Panc1 (cell line): ENCODE measurements at regions not wholly inside any gene's neighbourhood (a gene's known extent, or its start where the extent isn't known, plus 50 kb on each side); places are given as distances from the start of the nearest gene placed in this dataset.

ENCODE experiments used
- ATAC-seq: fragments of 200-7000 bp; cut with Tn5 transposase; 2 replicates; pipeline ENCODE4 v1.9.1; 2020; ENCODE audit warnings: mild to moderate bottlenecking, moderate library complexity
- BruUV-seq: library from RNA; stranded (reverse); fragments of 400-500 nt; replicated peaks from 2 replicates; lab custom pipeline; 2021; lab: Mats Ljungman, UMichigan
- CTCF ChIA-PET: fragments of 300-600 bp; sonication (Branson Sonifier 250); formaldehyde crosslinking; loops from one replicate; lab custom pipeline; 2022; ENCODE audit warnings: antibody characterized with exemption; lab: Charles Lee
- POLR2A ChIA-PET: fragments of 300-600 bp; sonication (Branson Sonifier 250); formaldehyde crosslinking; loops from one replicate; lab custom pipeline; 2022; ENCODE audit warnings: antibody characterized with exemption; lab: Charles Lee
- DNase-seq: peaks from one replicate; pipeline ENCODE4 v3.0.0-alpha.2; 2010; ENCODE audit warnings: low read depth, low spot score
- H3K27ac ChIP-seq: 2 replicates; pipeline ENCODE4 v1.5.1; 2011; ENCODE audit warnings: mild to moderate bottlenecking, low read length, inconsistent platforms
- H3K27me3 ChIP-seq: fragments of 200-500 bp; sonication (Bioruptor generic); 2 replicates; pipeline ENCODE4 v1.6.0; 2014; ENCODE audit warnings: low read length, inconsistent platforms; ENCODE audit not compliant: control insufficient read depth, insufficient read depth
- H3K36me3 ChIP-seq: fragments of 200-500 bp; sonication (Bioruptor generic); 2 replicates; pipeline ENCODE4 v1.5.1; 2014; ENCODE audit warnings: inconsistent platforms, mild to moderate bottlenecking, low read length, moderate library complexity; ENCODE audit not compliant: control insufficient read depth, insufficient read depth
- H3K4me1 ChIP-seq: 2 replicates; pipeline ENCODE4 v1.5.1; 2011; ENCODE audit warnings: inconsistent platforms, mild to moderate bottlenecking, low read length, moderate library complexity; ENCODE audit not compliant: control insufficient read depth, insufficient read depth
- H3K4me3 ChIP-seq, 2 experiments: 2 replicates each; pipeline ENCODE4 v1.5.1; 2011 to 2012; ENCODE audit warnings: low read depth in 2 of 2, low read length in 2 of 2, mild to moderate bottlenecking in 2 of 2, inconsistent platforms in 1 of 2, moderate library complexity in 1 of 2
- H3K9me3 ChIP-seq: fragments of 200-500 bp; sonication (Bioruptor generic); 2 replicates; pipeline ENCODE4 v1.5.1; 2014; ENCODE audit warnings: low read depth, mild to moderate bottlenecking, inconsistent platforms, low read length, moderate library complexity; ENCODE audit not compliant: control insufficient read depth, insufficient read depth
- POLR2AphosphoS5 ChIP-seq: IDR thresholded peaks from 2 replicates; pipeline ENCODE4 v1.6.1; 2012; ENCODE audit warnings: mild to moderate bottlenecking, low read depth, low read length, moderate library complexity
- REST ChIP-seq, 2 experiments: IDR thresholded peaks; 2 replicates each; pipeline ENCODE4 v1.6.1; 2011 to 2012; ENCODE audit warnings: low read depth in 2 of 2, control low read depth in 1 of 2, low read length in 1 of 2, mild to moderate bottlenecking in 1 of 2, moderate library complexity in 1 of 2; ENCODE audit not compliant: insufficient read depth in 1 of 2
- SIN3A ChIP-seq: IDR thresholded peaks from 2 replicates; pipeline ENCODE4 v1.6.1; 2012; ENCODE audit warnings: low read depth, mild to moderate bottlenecking, low read length, moderate library complexity, borderline replicate concordance; ENCODE audit not compliant: insufficient read depth
- TCF7L2 ChIP-seq: IDR thresholded peaks from 2 replicates; pipeline ENCODE4 v1.6.1; 2011; ENCODE audit warnings: mild to moderate bottlenecking, low read depth, low read length, inconsistent platforms
- in situ Hi-C: cut with HindIII; loops from 2 replicates; pipeline ENCODE4 v1.10.0; 2016; ENCODE audit warnings: low sequenced_read_pairs, low pct_unique_long_range_greater_than_20kb
- intact Hi-C: fragments of 100-400 bp; cut with micrococcal nuclease; formaldehyde crosslinking; loops from one replicate; pipeline ENCODE4 v1.10.0; 2022; ENCODE audit not compliant: unreplicated experiment
- TF ChIP-seq, protein P1 (sequence below): fragments of 450-650 bp; IDR thresholded peaks from 2 replicates; pipeline ENCODE4 v1.5.1; 2017; ENCODE audit warnings: mild to moderate bottlenecking

DNA sequence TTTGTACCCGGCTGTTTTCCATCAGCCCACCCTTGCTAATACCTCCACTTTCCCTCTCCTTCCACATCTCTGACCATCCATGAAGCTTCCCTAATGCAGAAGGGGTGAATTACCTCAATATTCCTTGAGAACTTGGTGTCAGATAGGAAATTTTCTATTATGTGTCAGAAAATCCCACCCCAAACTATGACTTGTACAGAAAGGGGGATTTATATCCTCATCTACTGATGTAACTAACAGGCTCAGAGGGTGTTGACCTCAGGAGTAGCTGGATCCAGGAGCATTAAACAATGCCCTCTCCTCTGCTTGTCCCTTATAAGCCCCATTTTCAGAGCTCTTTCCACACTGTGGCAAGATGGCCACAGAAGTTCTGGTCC, 242.8 kb upstream of the TLE3 start:
- BruUV-seq = no TSS peak
- Histone ChIP-seq H3K4me3 (no peak overlapping the region), H3K9me3 (peaks cover under 1% of the 10 kb centered on the region; the same call in 1 of the 2 replicates), H3K27ac (no peak overlapping the region), H3K4me1 (0 out of 2 replicates have a peak, but pooled peaks cover 3% of the 10 kb centered on the region), H3K27me3 (no peaks in the 10 kb centered on the region), H3K36me3 (no peaks in the 10 kb centered on the region)
- POLR2A ChIA-PET = no interaction called here
- no peak for DNase-seq
- TF ChIP-seq TCF7L2 (no peak), POLR2AphosphoS5 (no peak), REST (IDR thresholded peaks at IDR 0.05; ENCODE audit: insufficient read depth in 1 of 2, low read depth in 2 of 2, low read length in 1 of 2) (no peak), SIN3A (no peak)
- TF ChIP-seq, protein P1, sequence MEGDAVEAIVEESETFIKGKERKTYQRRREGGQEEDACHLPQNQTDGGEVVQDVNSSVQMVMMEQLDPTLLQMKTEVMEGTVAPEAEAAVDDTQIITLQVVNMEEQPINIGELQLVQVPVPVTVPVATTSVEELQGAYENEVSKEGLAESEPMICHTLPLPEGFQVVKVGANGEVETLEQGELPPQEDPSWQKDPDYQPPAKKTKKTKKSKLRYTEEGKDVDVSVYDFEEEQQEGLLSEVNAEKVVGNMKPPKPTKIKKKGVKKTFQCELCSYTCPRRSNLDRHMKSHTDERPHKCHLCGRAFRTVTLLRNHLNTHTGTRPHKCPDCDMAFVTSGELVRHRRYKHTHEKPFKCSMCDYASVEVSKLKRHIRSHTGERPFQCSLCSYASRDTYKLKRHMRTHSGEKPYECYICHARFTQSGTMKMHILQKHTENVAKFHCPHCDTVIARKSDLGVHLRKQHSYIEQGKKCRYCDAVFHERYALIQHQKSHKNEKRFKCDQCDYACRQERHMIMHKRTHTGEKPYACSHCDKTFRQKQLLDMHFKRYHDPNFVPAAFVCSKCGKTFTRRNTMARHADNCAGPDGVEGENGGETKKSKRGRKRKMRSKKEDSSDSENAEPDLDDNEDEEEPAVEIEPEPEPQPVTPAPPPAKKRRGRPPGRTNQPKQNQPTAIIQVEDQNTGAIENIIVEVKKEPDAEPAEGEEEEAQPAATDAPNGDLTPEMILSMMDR = no peak
- in situ Hi-C loops (no loop called here), intact Hi-C loops (no loop called here)
- CTCF ChIA-PET = no interaction called here
- ATAC-seq = no peak

- BruUV-seq = no TSS peak
- POLR2A ChIA-PET = no interaction called here
- intact Hi-C loops = no loop called here
Measured at GRCh38 chr15:70339571-70340493, 242.1 kb upstream of the TLE3 start.

More at GRCh38 chr15:70339571-70340493, 242.1 kb upstream of the TLE3 start:
- in situ Hi-C loops = loop anchor here (5.0 kb wide), 1 partner anchor 83 kb away; no protein-coding TSS in a partner anchor
- TF ChIP-seq TCF7L2 = no peak
- no peak for TF ChIP-seq SIN3A
- no peak for TF ChIP-seq REST (IDR thresholded peaks at IDR 0.05; ENCODE audit: insufficient read depth in 1 of 2, low read depth in 2 of 2, low read length in 1 of 2)
- TF ChIP-seq, protein P1 = no peak
- TF ChIP-seq POLR2AphosphoS5 = no peak
- DNase-seq = no peak
- CTCF ChIA-PET = no interaction called here
- H3K36me3 ChIP-seq = no peaks in the 10 kb centered on the region
- H3K4me1 ChIP-seq = 0 out of 2 replicates have a peak, but pooled peaks cover 3% of the 10 kb centered on the region
- peaks cover 4% of the 10 kb centered on the region; the same call in 1 of the 2 replicates for H3K9me3 ChIP-seq
- H3K27me3 ChIP-seq = no peaks in the 10 kb centered on the region
- no peak overlapping the region for H3K4me3 ChIP-seq
- no peak overlapping the region for H3K27ac ChIP-seq
- ATAC-seq = no peak
